Uterus (tissue), 3 donors: ENCODE measurements at regions not wholly inside any gene's neighbourhood (a gene's known extent, or its start where the extent isn't known, plus 50 kb on each side); places are given as distances from the start of the nearest gene placed in this dataset.

ENCODE experiments used
- DNase-seq, 2 donors: peaks; one replicate each; pipeline ENCODE4 v3.0.0-alpha.2; 2019 to 2020
- H3K27ac ChIP-seq, 2 donors: fragments of 200-600 bp; sonication (generic); 1 replicate in 1 of 2; 2 replicates in 1 of 2; pipeline ENCODE4 v1.5.1; 2016 to 2018
- H3K27me3 ChIP-seq, 2 donors: fragments of 200-600 bp; sonication (generic); one replicate each; pipeline ENCODE4 v1.5.1; 2018 to 2019; ENCODE audit warnings: control low read depth in 1 of 2
- H3K36me3 ChIP-seq, 2 donors: fragments of 200-600 bp; sonication (generic); one replicate each; pipeline ENCODE4 v1.5.1; 2019; ENCODE audit warnings: control low read depth in 1 of 2
- H3K4me1 ChIP-seq, 2 donors: fragments of 200-600 bp; sonication (generic); one replicate each; pipeline ENCODE4 v1.5.1; 2018 to 2019; ENCODE audit warnings: control low read depth in 1 of 2
- H3K4me3 ChIP-seq, 2 donors: fragments of 200-600 bp; sonication (generic); 1 replicate in 1 of 2; 2 replicates in 1 of 2; pipeline ENCODE4 v1.5.1; 2018 to 2019; ENCODE audit warnings: mild to moderate bottlenecking in 1 of 2
- H3K9me3 ChIP-seq, 2 donors: fragments of 200-600 bp; sonication (generic); one replicate each; pipeline ENCODE4 v1.5.1; 2019; ENCODE audit warnings: control low read depth in 1 of 2
- CTCF ChIP-seq, 4 experiments: fragments of 200-600 bp in 2 of 4; fragments of 450-650 bp in 2 of 4; sonication (generic) in 2 of 4; IDR thresholded peaks; one replicate each; pipeline ENCODE4 v1.5.1; 2016 to 2019; ENCODE audit warnings: antibody characterized with exemption in 4 of 4, mild to moderate bottlenecking in 2 of 4, moderate library complexity in 1 of 4
- POLR2A ChIP-seq, 2 donors: fragments of 450-650 bp; IDR thresholded peaks; one replicate each; pipeline ENCODE4 v1.6.1; 2016; ENCODE audit warnings: antibody characterized with exemption in 2 of 2, mild to moderate bottlenecking in 1 of 2, moderate library complexity in 1 of 2
- intact Hi-C: fragments of 100-400 bp; cut with DNase I; formaldehyde crosslinking; loops from one replicate; pipeline ENCODE4 v1.15.1; 2023; ENCODE audit warnings: low total_unique reads
- donor health status: DM: yes; HTN: yes; CAD: no.

- Histone ChIP-seq H3K27me3 (no peaks in the 10 kb centered on the region), H3K36me3 (no peaks in the 10 kb centered on the region), H3K27ac (no peak overlapping the region), H3K4me3 (no peak overlapping the region), H3K9me3 (no peaks in the 10 kb centered on the region), H3K4me1 (no peaks in the 10 kb centered on the region)
- no peak for TF ChIP-seq CTCF (IDR thresholded peaks at IDR 0.05)
- no peak for TF ChIP-seq POLR2A (IDR thresholded peaks at IDR 0.05)
- DNase-seq: no peak
- intact Hi-C loops: no loop called here
These were observed 1452.5 kb upstream of the NUDT12 start for GRCh38 chr5:105015098-105015497.

GRCh38 chr5:104998572-104998971, 1436.0 kb upstream of the NUDT12 start:
- TF ChIP-seq POLR2A (IDR thresholded peaks at IDR 0.05): no peak
- no peak for TF ChIP-seq CTCF (IDR thresholded peaks at IDR 0.05)
- intact Hi-C loops: no loop called here

GRCh38 chr5:104998169-104998568, 1435.6 kb upstream of the NUDT12 start:
- H3K9me3 ChIP-seq: no peaks in the 10 kb centered on the region
- no peaks in the 10 kb centered on the region for H3K36me3 ChIP-seq
- peaks cover 0 to 3% of the 10 kb centered on the region in 2 donors for H3K4me1 ChIP-seq
- intact Hi-C loops: no loop called here
- no peak overlapping the region for H3K27ac ChIP-seq
- H3K4me3 ChIP-seq: no peak overlapping the region
- no peaks in the 10 kb centered on the region for H3K27me3 ChIP-seq
- TF ChIP-seq CTCF (IDR thresholded peaks at IDR 0.05) (no peak), POLR2A (IDR thresholded peaks at IDR 0.05) (no peak)
- DNase-seq: no peak

More at GRCh38 chr5:104998572-104998971, 1436.0 kb upstream of the NUDT12 start:
- Histone ChIP-seq H3K4me1 (peaks cover 0 to 3% of the 10 kb centered on the region in 2 donors), H3K9me3 (no peaks in the 10 kb centered on the region), H3K36me3 (no peaks in the 10 kb centered on the region), H3K27ac (no peak overlapping the region), H3K27me3 (no peaks in the 10 kb centered on the region), H3K4me3 (no peak overlapping the region)
- no peak for DNase-seq

GRCh38 chr5:104987074-104987473, 1424.5 kb upstream of the NUDT12 start:
- H3K36me3 ChIP-seq: no peaks in the 10 kb centered on the region
- no peak for DNase-seq
- H3K27me3 ChIP-seq: no peaks in the 10 kb centered on the region
- no peak overlapping the region for H3K27ac ChIP-seq
- intact Hi-C loops: no loop called here
- H3K4me1 ChIP-seq: no peaks in the 10 kb centered on the region
- no peak overlapping the region for H3K4me3 ChIP-seq
- no peaks in the 10 kb centered on the region for H3K9me3 ChIP-seq
- no peak for TF ChIP-seq CTCF (IDR thresholded peaks at IDR 0.05)
- no peak for TF ChIP-seq POLR2A (IDR thresholded peaks at IDR 0.05)

- Histone ChIP-seq H3K27ac (no peak overlapping the region), H3K4me1 (no peaks in the 10 kb centered on the region), H3K27me3 (peaks cover 0 to 3% of the 10 kb centered on the region in 2 donors), H3K4me3 (no peak overlapping the region), H3K9me3 (no peaks in the 10 kb centered on the region), H3K36me3 (no peaks in the 10 kb centered on the region)
- intact Hi-C loops: no loop called here
- DNase-seq: no peak
- no peak for TF ChIP-seq POLR2A (IDR thresholded peaks at IDR 0.05)
These were observed 1414.9 kb upstream of the NUDT12 start for GRCh38 chr5:104977529-104977928.

- Histone ChIP-seq H3K27me3 (no peaks in the 10 kb centered on the region), H3K36me3 (no peaks in the 10 kb centered on the region), H3K9me3 (no peaks in the 10 kb centered on the region), H3K27ac (no peak overlapping the region), H3K4me1 (no peaks in the 10 kb centered on the region), H3K4me3 (no peak overlapping the region)
- no peak for DNase-seq
- TF ChIP-seq CTCF (IDR thresholded peaks at IDR 0.05): no peak
- TF ChIP-seq POLR2A (IDR thresholded peaks at IDR 0.05): no peak
- intact Hi-C loops: no loop called here
These were observed 1405.3 kb upstream of the NUDT12 start for GRCh38 chr5:104967806-104968410.
